ENCODE measurements at regions not wholly inside any gene's neighbourhood (a gene's known extent, or its start where the extent isn't known, plus 50 kb on each side); places are given as distances from the start of the nearest gene placed in this dataset.
"Not testable (repeated sequence)": the region's sequence is repeated elsewhere in the genome, so short reads cannot be mapped to it uniquely, and the experiment has no call there.

GRCh38 chr7:29703830-29704229, 102.5 kb upstream of the WIPF3 start:
- DNase-seq = not testable (repeated sequence)

DNA sequence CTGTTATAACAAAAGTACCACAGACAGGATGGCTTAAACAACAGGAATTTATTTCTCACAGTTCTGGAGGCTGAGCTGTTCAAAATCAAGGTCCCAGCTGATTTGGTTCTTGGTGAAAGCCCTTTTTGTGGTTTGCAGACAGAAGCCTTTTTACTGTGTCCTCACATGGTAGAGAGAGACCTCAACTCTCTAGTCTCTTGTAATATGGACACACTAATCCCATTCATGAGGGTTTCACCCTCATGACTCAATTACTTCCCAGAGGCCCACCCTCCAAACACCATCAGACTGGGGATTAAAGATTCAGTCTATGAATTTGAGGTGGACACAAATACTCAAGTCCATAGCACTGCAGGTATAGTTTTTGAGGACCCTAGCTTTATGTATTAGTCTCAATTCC, 97.3 kb upstream of the WIPF3 start:
- DNase-seq = not testable (repeated sequence)

GRCh38 chr7:29723127-29723526, 83.2 kb upstream of the WIPF3 start:
- DNase-seq = not testable (repeated sequence)

- no peak for DNase-seq
Measured at GRCh38 chr7:29723599-29723998, 82.7 kb upstream of the WIPF3 start.

DNA sequence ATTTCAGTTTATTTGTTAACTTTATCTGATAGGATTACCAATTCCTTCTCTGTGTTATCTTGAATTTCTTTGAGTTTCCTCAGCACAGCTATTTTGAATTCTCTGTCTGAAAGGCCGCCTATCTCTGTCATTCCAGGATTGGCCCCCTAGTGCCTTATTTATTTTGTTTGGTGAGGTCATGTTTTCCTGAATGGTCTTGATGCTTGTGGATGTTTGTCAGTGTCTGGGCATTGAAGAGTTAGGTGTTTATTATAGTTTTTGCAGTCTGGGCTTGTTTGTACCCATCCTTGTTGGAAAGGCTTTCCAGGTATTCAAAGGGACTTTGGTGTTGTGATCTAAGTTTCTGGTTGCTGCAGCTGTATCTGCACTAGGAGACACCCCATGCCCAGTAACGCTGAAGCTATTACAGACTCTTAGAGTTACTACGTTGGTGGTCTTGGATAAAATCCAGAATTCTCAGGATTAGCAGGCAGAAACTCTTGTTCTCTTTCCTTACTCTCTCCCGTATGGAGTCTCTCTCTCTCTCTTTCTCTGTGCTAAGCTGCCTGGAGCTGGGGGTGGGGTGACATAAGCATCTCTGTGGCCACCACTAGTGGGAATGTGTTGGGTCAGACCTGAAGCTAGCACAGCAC, 76.7 kb upstream of the WIPF3 start:
- DNase-seq = not testable (repeated sequence)

DNA sequence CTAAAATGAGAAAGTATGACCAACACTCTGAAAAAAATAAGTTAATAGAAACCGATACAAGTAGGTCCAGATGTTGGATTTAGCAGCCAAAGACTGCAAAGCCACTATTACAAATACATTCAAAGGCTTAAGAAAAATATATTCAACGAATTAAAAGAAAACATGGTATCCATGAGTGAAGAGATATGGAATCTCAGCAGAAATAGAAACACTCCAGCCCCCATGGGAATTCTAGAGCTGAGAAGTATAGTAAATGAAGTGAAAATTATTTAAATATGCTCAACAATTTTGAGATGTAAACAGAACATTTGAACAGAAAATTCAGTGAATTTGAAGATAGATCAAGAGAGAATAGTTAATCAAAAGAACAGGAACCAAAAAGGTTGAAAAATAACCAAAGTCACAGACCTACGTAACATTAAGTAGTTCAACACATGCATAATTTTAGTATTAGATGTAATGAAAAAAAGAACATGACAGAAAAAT, 72.0 kb upstream of the WIPF3 start:
- no peak for DNase-seq

GRCh38 chr7:29747645-29748245, 58.6 kb upstream of the WIPF3 start:
- not testable (repeated sequence) for DNase-seq

GRCh38 chr7:29748286-29749099, 57.8 kb upstream of the WIPF3 start:
- no peak for DNase-seq

DNA sequence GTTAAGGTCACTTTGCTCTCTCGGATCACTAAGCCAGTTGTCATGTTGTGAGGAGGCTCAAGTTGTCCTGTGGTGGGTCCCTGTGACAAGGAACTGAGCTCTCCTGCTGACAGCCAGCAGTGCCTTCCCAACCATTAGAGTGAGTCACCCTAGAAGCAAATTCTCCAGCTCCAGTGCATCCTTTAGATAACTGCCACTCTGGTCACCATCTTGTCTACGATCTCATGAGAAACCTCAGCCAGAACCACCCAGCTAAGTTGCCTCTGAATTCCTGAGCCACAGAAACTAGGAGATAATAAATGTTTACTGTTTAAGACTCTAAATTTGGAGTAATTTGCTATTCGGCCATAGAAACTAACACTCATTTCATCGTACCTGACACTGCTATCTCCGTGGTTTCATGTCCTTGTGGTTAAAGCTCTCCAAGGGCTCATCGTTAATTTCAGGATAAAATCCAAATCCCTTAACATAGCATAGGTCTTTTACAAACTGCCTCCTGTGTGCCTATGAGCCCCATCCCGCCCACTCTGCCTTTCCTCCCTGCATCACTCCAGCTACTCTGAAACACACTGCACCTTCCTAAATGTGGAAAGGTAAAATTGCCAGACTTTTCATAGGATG, 56.5 kb upstream of the WIPF3 start:
- DNase-seq = no peak

DNA sequence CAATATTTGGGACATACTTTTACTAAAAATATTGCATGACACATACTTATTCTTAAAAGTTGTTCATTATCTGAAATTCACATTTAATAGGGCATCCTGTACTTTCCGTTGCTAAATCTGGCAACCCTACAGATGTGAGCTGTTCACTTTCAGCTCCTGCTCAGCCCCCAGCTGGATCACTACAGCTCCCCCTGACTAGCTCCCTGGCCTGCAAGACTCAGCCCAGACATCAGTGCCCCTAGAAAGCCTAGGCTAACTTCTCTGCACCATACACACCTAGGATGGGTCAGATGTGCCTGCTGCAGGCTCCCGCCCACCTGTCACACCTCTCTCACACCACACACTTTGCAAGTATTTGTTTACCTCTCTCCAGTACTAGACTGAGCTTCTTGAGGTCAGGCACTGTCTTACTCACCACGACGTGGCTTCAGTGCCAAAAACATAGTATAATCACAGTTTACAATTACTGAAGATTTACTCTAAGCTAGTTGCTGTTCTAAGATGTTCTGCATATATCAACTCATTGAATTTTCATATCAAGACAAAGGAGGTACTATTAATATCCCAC, 55.9 kb upstream of the WIPF3 start:
- DNase-seq = not testable (repeated sequence)

DNA sequence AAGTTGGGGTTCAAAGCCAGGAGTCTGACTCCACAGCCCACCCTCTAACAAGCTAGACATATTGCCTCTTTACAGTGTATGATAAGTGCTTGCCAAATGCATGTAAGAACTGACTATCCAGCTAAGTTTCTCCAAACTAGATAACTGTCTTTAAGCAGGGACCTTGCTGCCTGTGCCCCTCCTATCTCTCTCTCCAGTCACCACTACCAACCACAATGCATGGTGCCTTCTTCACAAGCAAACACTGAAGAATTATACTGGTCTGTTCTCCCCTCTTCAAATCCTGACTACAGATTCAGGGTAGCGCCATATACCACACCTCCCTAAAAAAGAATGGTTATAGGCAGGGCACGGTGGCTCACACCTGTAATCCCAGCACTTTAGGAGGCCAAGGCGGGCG, 55.3 kb upstream of the WIPF3 start:
- DNase-seq = not testable (repeated sequence)

DNA sequence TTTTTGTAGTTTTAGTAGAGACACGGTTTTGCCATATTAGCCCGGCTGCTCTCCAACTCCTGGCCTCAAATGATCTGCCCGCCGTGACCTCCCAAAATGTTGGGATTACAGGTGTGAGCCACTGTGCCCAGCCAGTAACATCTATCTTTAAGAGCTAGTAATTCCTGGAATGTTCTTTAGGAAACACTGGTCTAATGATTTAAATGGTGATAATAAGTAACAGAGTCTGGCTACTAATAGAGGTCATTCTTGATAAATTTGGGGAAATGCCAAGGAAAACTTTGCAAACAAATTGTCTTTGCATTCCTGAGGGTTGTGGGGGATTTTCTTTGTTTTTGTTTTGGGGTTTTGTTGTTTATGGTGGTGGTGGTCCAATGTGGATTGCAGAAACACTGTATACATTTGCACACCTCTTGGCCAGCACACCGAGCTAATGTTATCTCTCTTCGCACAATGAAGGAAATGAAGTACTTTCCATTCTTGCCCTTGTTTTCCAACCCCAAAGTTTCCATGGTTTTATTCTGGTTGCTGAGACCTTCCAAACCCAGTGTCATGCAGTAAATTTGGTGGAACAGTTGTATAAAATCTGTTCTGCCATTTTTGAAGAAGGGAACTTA, 51.3 kb upstream of the WIPF3 start:
- no peak for DNase-seq
